Tibial nerve (tissue), 4 donors: ENCODE measurements at regions not wholly inside any gene's neighbourhood (a gene's known extent, or its start where the extent isn't known, plus 50 kb on each side); places are given as distances from the start of the nearest gene placed in this dataset.

Experiments
- DNase-seq, 2 donors: peaks; one replicate each; pipeline ENCODE4 v3.0.0-alpha.2; 2019; ENCODE audit warnings: low spot score in 2 of 2
- H3K27ac ChIP-seq, 4 donors: fragments of 200-600 bp; sonication (generic) in 3 of 4; one replicate each; pipeline ENCODE4 v1.5.1; 2017 to 2019; ENCODE audit warnings: mild to moderate bottlenecking in 1 of 4
- H3K27me3 ChIP-seq, 2 donors: fragments of 200-600 bp; sonication (generic) in 1 of 2; one replicate each; pipeline versions ENCODE4 v1.5.1 to v1.6.0; 2017 to 2019
- H3K36me3 ChIP-seq, 3 donors: fragments of 200-600 bp; sonication (generic); one replicate each; pipeline ENCODE4 v1.5.1; 2018 to 2019
- H3K4me1 ChIP-seq, 4 donors: fragments of 200-600 bp; sonication (generic) in 3 of 4; one replicate each; pipeline ENCODE4 v1.5.1; 2017 to 2019
- H3K4me3 ChIP-seq, 4 donors: fragments of 200-600 bp; sonication (generic) in 3 of 4; one replicate each; pipeline ENCODE4 v1.5.1; 2017 to 2019; ENCODE audit warnings: mild to moderate bottlenecking in 1 of 4, moderate library complexity in 1 of 4
- H3K9me3 ChIP-seq, 4 donors: fragments of 200-600 bp; sonication (generic) in 3 of 4; one replicate each; pipeline ENCODE4 v1.5.1; 2017 to 2019
- CTCF ChIP-seq, 5 experiments: fragments of 200-600 bp in 3 of 5; fragments of 450-650 bp in 2 of 5; sonication (generic) in 3 of 5; IDR thresholded peaks; one replicate each; pipeline ENCODE4 v1.5.1; 2016 to 2019; ENCODE audit warnings: antibody characterized with exemption in 5 of 5, mild to moderate bottlenecking in 3 of 5, moderate library complexity in 2 of 5
- EP300 ChIP-seq, 2 donors: sonication (generic); formaldehyde crosslinking; IDR thresholded peaks; one replicate each; pipeline ENCODE4 v1.6.1; 2017; ENCODE audit warnings: antibody characterized with exemption in 2 of 2, mild to moderate bottlenecking in 1 of 2
- POLR2A ChIP-seq, 2 donors: fragments of 450-650 bp; IDR thresholded peaks; one replicate each; pipeline ENCODE4 v1.6.1; 2017; ENCODE audit warnings: antibody characterized with exemption in 2 of 2, mild to moderate bottlenecking in 2 of 2, moderate library complexity in 2 of 2
- WGBS, 2 donors: methylation state at CpG; one replicate each; pipeline ENCODE4 v1.1.5; 2018; 5-methylcytosine and 5-hydroxymethylcytosine counted together

GRCh38 chr5:53364061-53364460 lies 116.4 kb upstream of the FST start:
- H3K4me1 ChIP-seq = peaks cover 0 to 16% (median 0%) of the 10 kb centered on the region in 4 donors
- H3K4me3 ChIP-seq = no peak overlapping the region
- H3K27ac ChIP-seq = no peak overlapping the region
- no peak for DNase-seq
- 49 to 55% methylated on average over 3 of the region's 3 CpGs for WGBS, 2 donors
- H3K36me3 ChIP-seq = no peaks in the 10 kb centered on the region
- H3K9me3 ChIP-seq = no peaks in the 10 kb centered on the region
- H3K27me3 ChIP-seq = no peaks in the 10 kb centered on the region
- no peak for TF ChIP-seq CTCF (IDR thresholded peaks at IDR 0.05)
- TF ChIP-seq POLR2A (IDR thresholded peaks at IDR 0.05) = no peak
- no peak for TF ChIP-seq EP300 (IDR thresholded peaks at IDR 0.05)

GRCh38 chr5:53366245-53366644 lies 114.2 kb upstream of the FST start:
- H3K36me3 ChIP-seq = no peaks in the 10 kb centered on the region
- DNase-seq = no peak
- 94% methylated on average over 5 of the region's 5 CpGs for whole genome bisulfite sequencing, 2 donors
- peaks cover 0 to 16% (median 0%) of the 10 kb centered on the region in 4 donors for H3K4me1 ChIP-seq
- H3K9me3 ChIP-seq = no peaks in the 10 kb centered on the region
- no peak overlapping the region for H3K4me3 ChIP-seq
- H3K27ac ChIP-seq = no peak overlapping the region
- no peak for TF ChIP-seq CTCF (IDR thresholded peaks at IDR 0.05)
- no peaks in the 10 kb centered on the region for H3K27me3 ChIP-seq

GRCh38 chr5:53367727-53368126 lies 112.7 kb upstream of the FST start:
- Histone ChIP-seq H3K36me3 (no peaks in the 10 kb centered on the region), H3K4me3 (no peak overlapping the region), H3K27ac (no peak overlapping the region), H3K27me3 (no peaks in the 10 kb centered on the region), H3K4me1 (peaks cover 0 to 9% (median 0%) of the 10 kb centered on the region in 4 donors), H3K9me3 (no peaks in the 10 kb centered on the region)
- 94 to 97% methylated on average over 1 of the region's 1 CpG for WGBS, 2 donors
- TF ChIP-seq EP300 (IDR thresholded peaks at IDR 0.05) (no peak), CTCF (IDR thresholded peaks at IDR 0.05) (no peak), POLR2A (IDR thresholded peaks at IDR 0.05) (no peak)
- no peak for DNase-seq

- H3K27ac ChIP-seq = no peak overlapping the region
- no peaks in the 10 kb centered on the region for H3K9me3 ChIP-seq
- WGBS, 2 donors = 52 to 61% methylated on average over 1 of the region's 1 CpG
- peaks cover 0 to 6% (median 0%) of the 10 kb centered on the region in 4 donors for H3K4me1 ChIP-seq
- TF ChIP-seq EP300 (IDR thresholded peaks at IDR 0.05) (no peak), CTCF (IDR thresholded peaks at IDR 0.05) (no peak), POLR2A (IDR thresholded peaks at IDR 0.05) (no peak)
- H3K36me3 ChIP-seq = no peaks in the 10 kb centered on the region
- H3K27me3 ChIP-seq = no peaks in the 10 kb centered on the region
- H3K4me3 ChIP-seq = no peak overlapping the region
- DNase-seq = no peak
Observed at GRCh38 chr5:53368516-53368915, 111.9 kb upstream of the FST start.

- 64 to 70% methylated on average over 2 of the region's 2 CpGs for WGBS, 2 donors
- no peak for TF ChIP-seq EP300 (IDR thresholded peaks at IDR 0.05)
- TF ChIP-seq CTCF (IDR thresholded peaks at IDR 0.05) = no peak
- TF ChIP-seq POLR2A (IDR thresholded peaks at IDR 0.05) = no peak
Observed at GRCh38 chr5:53368966-53369605, 111.3 kb upstream of the FST start.

More at GRCh38 chr5:53368966-53369605, 111.3 kb upstream of the FST start:
- no peak for DNase-seq
- Histone ChIP-seq H3K27ac (no peak overlapping the region), H3K27me3 (no peaks in the 10 kb centered on the region), H3K4me3 (no peak overlapping the region), H3K36me3 (no peaks in the 10 kb centered on the region), H3K4me1 (peaks cover 0 to 3% (median 0%) of the 10 kb centered on the region in 4 donors), H3K9me3 (no peaks in the 10 kb centered on the region)
